8988T (cell line): ENCODE measurements at regions not wholly inside any gene's neighbourhood (a gene's known extent, or its start where the extent isn't known, plus 50 kb on each side); places are given as distances from the start of the nearest gene placed in this dataset.
"Not testable (repeated sequence)": the region's sequence is repeated elsewhere in the genome, so short reads cannot be mapped to it uniquely, and the experiment has no call there.

ENCODE experiments used
- DNase-seq: peaks from one replicate; pipeline ENCODE4 v3.0.0; 2011

DNA sequence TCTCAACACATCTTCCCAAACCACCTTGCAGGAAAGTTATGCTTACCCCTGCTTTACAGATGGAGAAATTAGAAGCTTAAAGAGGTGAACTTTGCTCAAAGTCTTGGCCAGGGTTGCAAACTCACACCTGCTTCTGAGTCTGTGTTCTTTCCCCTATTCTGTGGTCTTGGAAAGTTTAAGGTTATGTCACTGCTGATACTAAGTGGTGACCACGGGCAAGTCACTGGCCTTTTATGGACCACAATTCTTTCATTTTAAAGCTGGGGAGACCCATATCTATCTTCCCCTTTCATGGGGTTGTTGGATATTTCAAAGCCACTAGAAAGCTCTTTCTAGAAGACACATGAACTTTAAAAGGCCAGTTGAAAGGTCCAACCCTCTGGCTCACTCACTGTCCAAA, 95.4 kb upstream of the KLF4 start:
- DNase-seq = no peak

DNA sequence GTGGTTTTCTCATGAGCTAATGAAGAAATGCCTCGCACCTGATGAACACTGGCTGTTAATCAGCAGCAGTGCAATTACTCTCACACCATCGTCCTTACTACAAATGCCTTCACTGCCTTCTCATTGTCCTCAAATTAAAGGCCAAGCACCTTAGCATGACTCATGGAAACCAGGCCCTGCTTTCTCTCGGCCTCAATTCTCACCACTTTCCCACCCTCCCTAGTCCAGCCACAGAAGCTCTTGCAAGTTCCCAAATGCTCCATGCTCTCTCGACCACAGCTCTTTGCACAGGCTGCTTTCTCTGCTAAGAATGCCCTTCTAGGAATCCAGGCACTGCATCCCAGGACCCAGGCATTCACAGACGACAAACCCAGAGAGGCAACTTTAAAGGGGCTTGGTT, 94.6 kb upstream of the KLF4 start:
- no peak for DNase-seq

DNA sequence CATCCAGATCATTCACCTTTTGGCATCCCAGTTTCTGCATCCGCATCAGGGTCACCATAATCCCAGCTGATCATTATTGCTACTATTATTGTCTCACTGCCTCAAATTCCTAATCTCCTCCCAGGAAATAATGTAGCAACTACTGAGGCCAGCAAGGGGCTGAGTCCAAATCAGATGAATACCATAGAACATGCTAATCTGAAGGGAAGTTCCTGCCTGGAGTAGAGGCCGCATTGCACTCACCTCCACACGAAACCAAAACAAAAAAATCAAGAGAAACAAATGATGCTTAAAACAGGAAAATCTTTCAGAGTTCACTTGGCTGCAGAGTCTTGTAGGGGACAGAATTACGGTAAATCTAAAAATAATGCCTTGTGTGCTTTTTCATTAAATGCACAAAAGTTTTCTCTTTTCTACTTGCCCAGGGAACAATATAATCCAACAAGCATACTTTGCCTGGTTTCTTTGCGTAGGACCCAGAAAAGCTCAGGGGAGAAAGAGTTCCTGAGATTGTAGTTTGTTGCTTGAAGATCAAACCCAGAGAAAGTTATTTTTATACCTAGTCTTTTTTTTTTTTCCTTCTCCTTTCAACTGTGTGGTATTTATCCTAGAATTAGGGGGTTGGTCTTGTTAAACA, 87.7 kb upstream of the KLF4 start:
- DNase-seq = no peak

DNA sequence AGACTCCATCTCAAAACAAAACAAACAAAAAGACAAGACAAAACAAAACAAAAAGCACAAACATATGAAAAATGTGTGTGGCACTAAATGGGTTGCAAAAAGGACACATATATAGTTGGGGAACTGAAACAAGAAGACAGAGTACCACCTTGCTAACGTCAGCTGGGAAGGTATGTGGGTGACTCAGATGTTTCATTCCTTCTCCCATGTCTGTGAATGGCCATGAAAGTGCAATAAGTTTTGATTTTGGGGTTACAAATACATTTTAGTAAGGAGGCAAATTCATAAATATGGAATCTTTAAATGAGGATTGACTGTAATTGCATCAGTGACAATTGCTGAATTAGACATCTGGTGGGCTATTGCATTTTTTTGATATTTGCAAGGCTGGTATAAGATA, 81.6 kb upstream of the KLF4 start:
- DNase-seq = no peak

DNA sequence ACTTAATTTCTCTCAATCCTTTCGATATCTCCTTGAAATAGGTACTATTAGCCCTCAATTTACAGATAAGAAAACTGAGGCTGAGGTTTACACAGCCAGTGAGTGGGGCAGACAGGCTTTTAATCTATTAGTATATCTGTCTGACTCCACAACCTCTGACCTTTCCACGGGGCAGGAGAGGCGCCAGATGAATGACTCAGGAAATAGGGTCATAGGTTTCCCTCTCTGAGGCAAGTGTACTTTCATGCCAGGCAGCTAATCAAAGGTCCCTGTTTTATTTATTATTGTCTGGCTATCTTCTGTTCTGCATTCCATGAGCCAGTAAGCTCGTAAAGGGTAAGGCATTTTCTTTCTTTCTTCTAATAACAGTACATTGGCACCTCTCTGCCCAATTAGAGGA, 79.6 kb upstream of the KLF4 start:
- no peak for DNase-seq

DNA sequence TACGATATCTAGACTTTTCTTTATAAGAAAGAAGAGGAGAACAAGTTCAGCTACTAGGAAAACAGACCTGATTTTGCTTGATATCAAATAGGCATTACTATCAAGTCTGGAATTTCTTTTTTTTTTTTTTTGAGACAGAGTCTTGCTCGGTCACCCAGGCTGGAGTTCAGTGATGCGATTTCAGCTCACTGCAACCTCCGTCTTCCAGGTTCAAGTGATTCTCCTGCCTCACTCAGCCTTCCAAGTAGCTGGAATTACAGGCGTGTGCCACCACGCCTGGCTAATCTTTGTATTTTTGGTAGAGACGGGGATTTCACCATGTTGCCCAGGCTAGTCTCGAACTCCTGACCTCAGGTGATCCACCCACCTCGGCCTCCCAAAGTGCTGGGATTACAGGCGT, 78.8 kb upstream of the KLF4 start:
- DNase-seq = not testable (repeated sequence)

DNA sequence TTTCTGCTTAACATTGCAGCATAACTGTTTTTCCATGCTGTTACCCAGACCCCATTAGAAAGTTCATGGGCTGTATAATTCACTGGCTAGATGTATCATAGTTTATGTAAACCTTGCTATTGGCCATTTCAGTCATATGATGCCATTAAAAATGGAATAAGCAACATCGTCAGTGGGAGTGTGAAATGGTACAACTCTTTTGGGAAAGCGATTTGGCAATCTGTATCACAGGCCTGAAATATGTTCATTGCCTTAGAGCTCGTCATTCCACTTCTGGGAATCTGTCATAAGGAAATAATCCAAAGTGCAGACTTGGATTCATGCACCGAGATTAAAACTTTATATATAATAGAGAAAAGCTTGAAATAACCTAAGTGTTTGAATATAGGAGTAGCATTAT, 77.9 kb upstream of the KLF4 start:
- DNase-seq = no peak

DNA sequence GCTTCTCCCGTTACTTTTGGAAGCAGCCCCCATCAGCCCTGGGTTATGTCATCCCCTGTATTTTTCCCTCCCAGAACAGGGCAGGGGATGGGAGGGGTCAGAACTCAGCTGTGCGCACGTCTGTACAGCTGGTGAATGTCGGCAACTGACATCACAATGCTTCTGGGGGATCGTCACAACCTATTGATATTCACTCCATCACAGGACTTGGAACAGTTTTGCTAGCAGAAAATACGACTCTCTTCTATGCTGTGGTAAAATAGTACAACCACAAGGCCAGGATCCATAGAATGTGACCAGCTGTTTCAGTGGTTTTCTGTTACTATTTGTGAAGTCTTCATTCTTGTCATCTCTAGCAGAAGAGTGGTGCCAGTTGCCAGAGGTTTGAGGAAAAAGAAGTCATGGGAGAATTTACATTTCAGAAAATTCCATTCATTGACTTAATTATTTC, 77.1 kb upstream of the KLF4 start:
- no peak for DNase-seq

DNA sequence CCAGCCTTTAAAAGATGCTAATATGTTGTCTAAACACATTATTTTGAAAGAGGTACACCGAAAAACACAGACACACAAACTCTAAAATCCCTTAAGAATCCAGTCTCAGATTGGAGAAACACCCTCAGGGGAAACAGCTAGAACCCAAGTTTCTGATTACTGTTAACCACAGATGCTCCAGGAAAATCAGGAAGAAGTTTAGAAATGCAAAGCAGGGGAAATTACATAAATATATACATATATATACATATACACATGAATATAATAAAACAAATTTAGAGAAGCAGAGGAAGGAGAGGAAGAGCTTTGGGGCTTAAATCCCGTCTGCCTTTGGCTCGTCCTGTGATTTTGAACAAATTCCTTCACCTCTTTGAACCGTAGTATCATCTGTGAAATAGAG, 73.2 kb upstream of the KLF4 start:
- DNase-seq = no peak

DNA sequence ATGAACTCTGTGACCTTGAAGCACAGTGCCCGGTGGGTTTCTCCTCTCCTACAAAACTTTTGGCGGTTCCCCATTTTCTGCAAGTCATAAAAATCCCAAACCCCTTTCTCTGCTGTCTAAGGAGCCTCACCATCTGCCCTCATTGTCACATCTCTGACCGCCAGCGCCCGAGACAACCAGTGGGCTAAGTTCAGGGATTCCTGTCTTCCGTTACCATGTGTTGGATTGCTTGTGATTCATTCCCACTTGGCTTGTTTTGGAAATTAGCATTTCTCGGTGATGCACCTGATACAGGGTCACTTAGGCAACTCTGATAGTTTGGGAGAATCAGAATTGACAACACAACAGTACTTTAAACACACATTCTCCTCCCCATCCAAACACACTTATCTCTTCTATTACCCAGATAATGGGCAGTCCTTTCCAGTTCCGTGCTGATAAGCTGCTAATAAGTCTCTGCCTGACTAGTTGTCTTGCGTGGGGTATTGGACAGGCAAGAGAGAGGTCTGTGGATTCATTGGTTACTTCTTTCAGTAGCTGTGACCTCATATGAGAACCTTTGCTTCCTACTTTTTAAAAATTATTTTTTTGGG, 70.0 kb upstream of the KLF4 start:
- DNase-seq = no peak

DNA sequence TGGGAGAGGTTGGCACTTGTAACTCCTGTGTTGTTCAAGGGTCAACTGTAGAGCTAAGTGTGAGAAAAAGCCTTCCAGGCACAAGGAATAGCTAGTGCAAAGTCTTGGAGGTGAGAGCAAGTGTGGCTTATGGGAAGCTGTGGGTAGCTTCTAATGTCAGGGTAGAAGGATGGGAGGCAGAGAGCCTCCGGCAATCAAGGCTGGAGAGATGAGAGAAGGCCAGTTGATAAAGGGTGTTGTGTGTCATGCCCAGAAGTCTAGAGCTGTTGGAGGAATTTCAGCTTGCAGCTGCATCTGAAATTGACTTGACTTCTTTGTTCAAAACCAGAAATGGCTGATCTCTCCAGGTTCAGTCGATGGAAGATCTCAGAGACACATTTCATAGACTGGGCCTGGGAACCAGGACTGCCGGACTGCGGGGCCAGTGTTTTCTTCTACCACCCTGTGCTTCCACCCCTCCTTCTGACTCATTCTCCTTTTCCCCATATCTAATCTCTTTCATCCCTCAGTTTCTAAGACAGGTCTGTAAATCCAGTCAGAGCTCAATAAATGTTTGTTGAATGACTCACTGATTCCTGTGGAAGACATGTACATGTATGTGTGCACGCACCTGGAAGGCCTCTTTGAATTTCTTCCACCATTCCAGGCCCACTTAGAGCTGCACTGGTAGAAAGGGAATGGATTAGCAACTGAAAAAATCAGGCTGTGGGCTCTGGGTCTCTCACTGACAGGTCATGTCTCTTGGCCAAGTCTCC, 67.8 kb upstream of the KLF4 start:
- no peak for DNase-seq

DNA sequence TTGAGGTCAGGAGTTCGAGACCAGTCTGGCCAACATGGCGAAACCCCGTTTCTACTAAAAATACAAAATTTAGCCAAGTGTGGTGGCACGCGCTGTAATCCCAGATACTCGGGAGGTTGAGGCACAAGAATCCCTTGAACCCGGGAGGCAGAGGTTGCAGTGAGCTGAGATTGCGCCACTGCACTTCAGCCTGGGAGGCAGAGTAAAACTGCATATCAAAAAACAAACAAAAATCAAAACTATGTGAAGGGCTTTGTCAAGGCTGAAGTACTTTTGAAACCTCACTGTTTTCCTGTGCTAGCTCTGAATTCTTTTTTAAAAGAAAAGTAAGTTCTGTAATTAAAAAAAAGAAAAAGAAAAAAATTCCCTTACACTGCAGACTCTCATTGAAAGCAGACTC, 65.1 kb upstream of the KLF4 start:
- DNase-seq = no peak

DNA sequence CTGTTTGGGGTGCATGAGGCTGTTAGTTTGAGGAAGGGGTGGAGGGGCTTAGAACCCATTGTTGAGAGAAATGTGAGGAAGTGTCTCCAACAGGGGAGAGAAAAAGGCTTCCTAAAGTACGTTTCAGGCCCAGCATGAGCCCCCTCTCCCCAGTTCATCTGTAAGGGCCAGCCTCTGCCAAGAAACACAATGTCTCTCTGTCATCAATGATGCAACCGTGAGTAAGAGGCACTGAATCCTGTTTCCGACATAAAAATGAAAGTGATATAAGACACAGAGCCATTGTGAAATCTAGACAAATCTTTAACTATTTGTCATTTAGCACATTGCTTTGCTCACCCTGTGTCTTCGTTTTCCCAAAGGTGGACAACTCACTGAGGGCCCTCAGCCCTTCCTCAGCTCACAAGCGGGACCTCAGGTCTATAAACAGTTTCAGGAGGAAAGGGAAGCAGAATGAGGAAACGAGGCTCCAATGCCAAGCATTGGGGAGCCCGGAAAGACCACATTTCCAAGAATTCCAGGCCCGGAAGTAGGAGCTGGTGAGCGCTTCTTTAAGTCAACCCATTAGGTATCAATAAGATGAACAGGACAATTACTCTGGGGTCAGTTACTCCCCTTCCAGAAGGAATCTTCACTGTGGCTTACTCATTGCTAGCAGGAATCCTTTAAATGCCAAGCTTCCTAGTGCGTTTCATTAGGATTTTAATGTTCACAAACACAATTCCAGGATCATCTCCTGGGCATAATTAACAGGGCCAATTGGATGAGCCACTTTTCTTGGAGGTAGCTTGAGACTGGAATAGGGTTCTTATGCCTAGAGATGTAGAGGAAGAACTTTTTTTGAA, 59.0 kb upstream of the KLF4 start:
- DNase-seq = no peak

DNA sequence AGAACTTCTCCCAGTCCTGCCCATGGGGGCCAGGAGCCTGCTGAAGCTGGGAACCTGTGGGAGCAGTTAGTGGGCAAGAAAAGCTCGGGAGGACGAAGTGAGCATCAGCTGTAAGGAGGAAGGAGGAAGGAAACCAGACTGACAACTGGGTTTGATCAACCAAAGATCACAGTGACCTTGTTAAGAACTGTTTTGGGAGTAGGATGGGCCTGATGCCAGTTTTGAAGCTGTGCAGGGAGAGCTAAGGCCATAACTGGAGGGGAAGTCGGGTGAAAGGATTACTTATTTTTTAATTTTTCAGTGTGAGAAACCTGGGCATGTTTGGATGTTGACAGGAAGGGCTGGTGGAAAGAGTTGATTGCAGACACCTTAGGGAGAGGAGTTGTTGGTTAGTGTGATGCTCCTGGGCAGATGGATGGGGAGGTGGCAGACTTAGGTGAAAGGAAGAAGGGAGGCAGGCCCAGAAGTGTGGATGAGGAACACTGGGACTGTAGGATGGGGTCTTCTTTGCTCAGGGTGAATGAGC, 58.3 kb upstream of the KLF4 start:
- no peak for DNase-seq

DNA sequence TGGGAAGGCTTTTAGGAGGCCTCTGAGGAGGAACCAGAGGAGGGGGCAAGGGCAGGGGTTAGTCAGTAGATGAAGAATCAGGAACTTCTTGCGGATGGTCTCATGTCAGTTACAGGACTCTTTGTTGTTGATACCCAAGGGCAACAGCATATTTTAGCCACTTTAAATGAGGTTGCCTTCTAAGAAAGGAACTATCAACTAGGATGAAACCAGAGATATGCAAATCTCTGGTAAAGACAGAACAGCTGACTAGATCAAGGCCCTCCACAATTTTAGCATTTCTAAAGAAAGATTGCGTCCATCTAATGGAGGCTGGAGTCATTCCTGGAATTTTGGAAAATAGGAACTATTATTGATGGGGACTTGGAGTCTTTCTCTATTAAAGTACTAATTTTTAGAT, 57.7 kb upstream of the KLF4 start:
- DNase-seq = no peak

DNA sequence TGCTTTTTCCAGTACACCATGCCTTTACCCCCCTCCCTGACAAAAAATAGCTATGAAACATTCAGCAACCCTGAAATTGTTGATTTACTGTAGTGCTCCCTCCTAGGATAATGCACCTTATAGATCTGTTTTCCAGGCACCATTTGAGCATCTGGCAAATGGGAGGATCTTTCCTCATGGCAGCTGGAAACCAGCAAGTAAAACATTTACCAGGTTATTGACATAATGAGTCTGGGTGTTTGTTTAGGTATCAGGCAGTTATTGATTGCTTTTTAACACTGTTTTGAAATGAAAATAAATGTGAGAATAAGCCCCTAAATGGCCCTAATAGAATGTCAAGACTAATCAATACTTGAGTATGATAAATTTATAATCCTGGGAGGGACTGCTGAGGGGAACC, 57.3 kb upstream of the KLF4 start:
- no peak for DNase-seq

DNA sequence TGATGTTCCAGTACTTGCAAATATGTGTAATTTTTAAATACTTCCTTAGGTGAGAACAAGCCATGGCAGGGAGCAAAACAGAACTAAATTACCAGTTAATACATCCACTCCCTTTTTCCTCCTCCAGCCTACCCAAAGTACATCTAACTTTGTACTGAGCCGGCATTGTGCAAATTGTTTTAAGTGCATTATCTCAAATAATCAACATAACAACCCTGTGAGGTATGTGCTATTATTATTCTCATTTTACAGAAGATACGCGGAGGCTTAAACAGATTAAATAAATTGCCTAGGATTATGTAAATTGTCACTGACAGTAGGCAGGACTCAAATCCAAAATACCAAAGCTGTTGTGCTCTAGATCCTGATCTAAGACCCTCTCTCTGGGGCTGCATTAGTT, 55.5 kb upstream of the KLF4 start:
- DNase-seq = no peak

DNA sequence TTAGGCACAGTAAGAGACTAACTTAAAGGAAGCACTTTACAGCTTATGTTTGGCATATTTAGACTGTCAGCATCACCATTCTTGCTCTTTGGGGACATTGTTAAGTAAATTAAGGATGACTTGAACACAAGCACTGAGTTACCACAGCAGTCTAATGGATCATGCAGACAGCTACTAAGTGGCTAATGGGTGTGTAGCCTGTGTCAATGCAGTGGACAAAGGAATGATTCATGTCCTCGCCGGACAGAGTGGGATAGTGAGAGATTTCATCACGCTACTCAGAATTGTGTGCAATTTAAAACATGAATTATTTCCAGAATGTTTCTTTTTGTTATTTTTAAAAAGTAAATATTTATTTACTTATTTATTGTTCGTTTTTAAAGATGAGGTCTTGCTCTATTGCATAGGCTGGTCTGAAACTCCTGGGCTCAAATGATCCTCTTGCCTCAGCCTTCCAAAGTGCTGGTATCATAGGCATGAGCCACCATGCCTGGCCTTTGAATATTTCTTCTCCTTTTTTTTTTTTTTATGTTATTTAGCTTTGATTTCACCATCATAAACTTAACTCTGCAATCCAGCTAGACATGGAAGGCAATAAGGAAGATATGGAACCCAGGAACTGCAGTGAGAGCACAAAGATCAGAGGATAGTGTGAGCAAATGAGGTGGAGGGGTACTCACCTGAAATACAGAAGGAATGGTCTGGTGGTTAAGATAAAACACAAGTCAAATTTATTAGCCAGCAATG, 53.0 kb upstream of the KLF4 start:
- DNase-seq = no peak

DNA sequence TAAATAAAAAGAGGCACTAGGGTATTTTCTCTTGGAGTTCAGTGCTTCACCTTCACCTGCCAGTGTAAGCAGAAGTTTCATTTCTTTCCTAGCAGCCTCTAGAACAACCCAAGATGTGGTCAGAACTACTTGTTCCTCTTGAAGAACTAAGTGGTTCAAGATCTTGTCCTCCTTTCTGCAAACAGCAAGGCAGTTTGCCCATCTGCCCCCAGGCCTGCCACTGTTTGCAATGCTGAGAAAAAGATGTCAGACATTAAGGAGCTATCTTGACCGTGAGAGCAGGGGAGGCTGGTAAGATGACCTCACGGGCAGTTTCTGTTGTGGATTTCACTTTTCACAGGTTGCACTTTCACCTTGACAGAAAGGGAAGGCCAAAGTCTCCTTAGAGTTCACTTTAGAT, 52.0 kb upstream of the KLF4 start:
- DNase-seq = no peak

DNA sequence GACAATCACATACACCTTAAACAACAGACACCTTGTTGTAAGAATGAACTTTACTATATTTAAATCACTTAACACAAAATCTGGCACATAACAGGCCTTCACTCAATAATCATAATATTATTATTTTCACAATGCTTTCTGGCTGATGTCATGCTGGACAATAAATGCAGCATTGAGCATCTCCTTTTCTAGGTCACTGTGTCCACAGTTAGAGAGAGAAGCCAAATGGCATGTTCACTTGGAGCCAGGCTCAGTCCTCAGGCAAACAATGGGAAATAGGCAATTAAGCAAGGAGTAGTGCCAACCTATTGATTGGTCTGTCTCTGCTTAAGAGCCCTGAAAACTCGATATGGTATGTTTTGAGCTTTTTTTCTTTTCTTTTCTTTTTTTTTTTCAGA, 50.6 kb upstream of the KLF4 start:
- DNase-seq = no peak

DNA sequence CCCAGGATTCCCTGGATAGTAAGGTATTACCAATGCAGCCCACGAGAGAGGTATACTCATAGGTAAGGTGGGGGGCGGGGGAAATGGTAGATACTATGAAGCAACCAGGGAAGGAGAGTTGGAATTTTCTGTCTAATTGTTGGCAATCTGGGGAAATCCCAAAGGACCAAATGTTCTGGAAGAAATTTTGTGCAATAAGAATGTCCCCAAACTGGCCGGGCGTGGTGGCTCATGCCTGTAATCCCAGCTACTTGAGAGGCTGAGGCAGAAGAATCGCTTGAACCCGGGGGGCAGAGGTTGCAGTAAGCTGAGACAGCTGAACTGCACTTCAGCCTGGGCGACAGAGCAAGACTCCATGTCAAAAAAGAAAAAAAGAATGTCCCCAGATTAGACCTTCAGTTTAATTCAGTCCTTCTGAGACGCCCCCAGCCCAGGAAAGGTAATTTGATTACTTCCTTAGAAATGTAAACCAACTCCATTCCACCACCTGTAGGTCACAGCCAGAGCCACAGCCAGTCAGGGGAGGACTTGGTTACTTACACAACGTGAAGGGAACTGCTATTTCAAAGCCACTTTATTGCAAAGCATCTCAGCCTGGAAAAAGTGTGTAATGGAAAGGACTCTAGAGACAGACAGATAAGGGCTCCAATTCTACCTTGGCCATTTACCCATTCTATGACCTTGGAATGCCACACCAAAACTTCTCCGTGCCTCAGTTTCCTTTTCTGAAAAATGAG, 50.0 kb upstream of the KLF4 start:
- DNase-seq = no peak
